Activated naive CD8-positive, alpha-beta T cell treated with anti-CD3 and anti-CD28 coated beads, Interleukin-2, amount 50 U/mL, for 24 hours (primary cell): ENCODE measurements at regions not wholly inside any gene's neighbourhood (a gene's known extent, or its start where the extent isn't known, plus 50 kb on each side); places are given as distances from the start of the nearest gene placed in this dataset.

ENCODE experiments used
- ATAC-seq: fragments of 150-1000 bp; cut with Tn5 transposase; one replicate; pipeline ENCODE4 v1.10.0; 2021
- DNase-seq: peaks from one replicate; pipeline ENCODE4 v3.0.0; 2021
- H3K27ac Mint-ChIP-seq: one replicate; pipeline ENCODE4 v1.8.0; 2021; ENCODE audit warnings: mild to moderate bottlenecking, mixed read lengths
- H3K27me3 Mint-ChIP-seq: one replicate; pipeline ENCODE4 v1.8.0; 2021; ENCODE audit warnings: mixed read lengths
- H3K36me3 Mint-ChIP-seq: one replicate; pipeline ENCODE4 v1.8.0; 2021; ENCODE audit warnings: low read depth, mixed read lengths
- H3K4me1 Mint-ChIP-seq: one replicate; pipeline ENCODE4 v1.8.0; 2021; ENCODE audit warnings: mixed read lengths
- H3K4me3 Mint-ChIP-seq: one replicate; pipeline ENCODE4 v1.8.0; 2021; ENCODE audit warnings: mild to moderate bottlenecking, moderate library complexity, mixed read lengths
- H3K9me3 Mint-ChIP-seq: one replicate; pipeline ENCODE4 v1.8.0; 2021; ENCODE audit warnings: mixed read lengths

DNA sequence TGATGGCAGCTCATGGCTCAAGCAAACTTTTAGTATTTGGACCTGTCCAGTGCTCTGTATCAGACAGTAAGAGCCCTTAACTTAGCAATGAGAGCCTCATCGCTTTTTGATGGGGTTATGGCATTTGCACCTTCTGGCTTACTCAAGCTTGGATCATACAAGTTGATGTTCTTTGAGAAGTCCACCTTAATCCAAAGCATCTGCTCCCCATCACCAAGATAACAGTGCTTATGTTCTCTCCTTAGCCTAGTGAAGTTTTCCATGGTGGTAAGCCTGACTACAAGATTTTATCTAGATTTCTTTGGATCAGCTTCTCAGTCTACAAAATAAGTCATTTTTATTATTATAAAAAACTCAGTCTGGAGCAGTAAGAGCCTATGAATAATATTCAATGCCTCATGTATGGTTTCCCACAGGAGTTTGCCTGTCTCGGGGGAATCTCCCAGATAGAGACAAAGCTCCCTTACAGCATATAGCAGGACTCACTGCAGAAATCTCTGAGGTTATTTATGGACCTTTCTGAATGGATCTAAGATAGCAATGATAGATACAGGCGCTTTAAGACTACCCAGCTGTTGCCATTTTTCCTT is 472.2 kb upstream of the LINC00305 start:
- Mint-ChIP-seq H3K36me3 (no peaks in the 10 kb centered on the region), H3K9me3 (peaks cover 8% of the 10 kb centered on the region), H3K4me3 (no peak overlapping the region), H3K27ac (no peak overlapping the region), H3K27me3 (no peaks in the 10 kb centered on the region), H3K4me1 (no peaks in the 10 kb centered on the region)
- DNase-seq (no peak), ATAC-seq (no peak)

- Mint-ChIP-seq H3K36me3 (no peaks in the 10 kb centered on the region), H3K4me3 (no peak overlapping the region), H3K27ac (no peak overlapping the region), H3K4me1 (no peaks in the 10 kb centered on the region), H3K27me3 (no peaks in the 10 kb centered on the region), H3K9me3 (peaks cover 15% of the 10 kb centered on the region)
- no peak for ATAC-seq
- DNase-seq, result no peak
These were observed 469.5 kb upstream of the LINC00305 start for GRCh38 chr18:64618390-64618789.

DNA sequence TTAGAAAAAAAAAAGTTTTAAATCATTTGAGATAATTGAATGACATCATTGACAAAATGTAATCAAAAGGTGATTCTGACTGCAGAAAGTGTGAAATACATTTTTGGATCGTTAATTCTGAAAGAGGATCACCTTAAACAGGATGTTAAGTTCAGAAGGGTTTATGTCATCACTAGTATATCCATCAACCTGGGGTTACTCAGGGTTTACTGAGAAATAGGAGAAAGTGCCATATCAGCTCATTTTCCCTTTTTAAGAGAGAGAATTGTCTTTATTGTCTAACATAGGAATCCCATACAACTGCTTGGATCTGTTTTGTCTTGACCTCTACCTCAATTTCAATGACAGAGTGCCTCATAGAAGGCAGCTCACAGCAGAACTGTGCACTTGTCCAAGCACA is 466.1 kb upstream of the LINC00305 start:
- no peak overlapping the region for H3K27ac Mint-ChIP-seq
- no peaks in the 10 kb centered on the region for H3K4me1 Mint-ChIP-seq
- peaks cover 10% of the 10 kb centered on the region for H3K9me3 Mint-ChIP-seq
- DNase-seq (no peak), ATAC-seq (no peak)
- no peaks in the 10 kb centered on the region for H3K27me3 Mint-ChIP-seq
- no peak overlapping the region for H3K4me3 Mint-ChIP-seq
- H3K36me3 Mint-ChIP-seq, result no peaks in the 10 kb centered on the region

GRCh38 chr18:64614446-64614845 is 465.6 kb upstream of the LINC00305 start:
- ATAC-seq (no peak), DNase-seq (no peak)
- Mint-ChIP-seq H3K27ac (no peak overlapping the region), H3K4me1 (no peaks in the 10 kb centered on the region), H3K27me3 (no peaks in the 10 kb centered on the region), H3K4me3 (no peak overlapping the region), H3K36me3 (no peaks in the 10 kb centered on the region), H3K9me3 (peaks cover 10% of the 10 kb centered on the region)

- Mint-ChIP-seq H3K4me3 (no peak overlapping the region), H3K9me3 (no peaks in the 10 kb centered on the region), H3K4me1 (no peaks in the 10 kb centered on the region), H3K27me3 (no peaks in the 10 kb centered on the region), H3K27ac (no peak overlapping the region), H3K36me3 (no peaks in the 10 kb centered on the region)
- ATAC-seq (no peak), DNase-seq (no peak)
These were observed 443.4 kb upstream of the LINC00305 start for GRCh38 chr18:64592246-64592645.

- Mint-ChIP-seq H3K36me3 (no peaks in the 10 kb centered on the region), H3K4me3 (no peak overlapping the region), H3K27ac (no peak overlapping the region), H3K4me1 (no peaks in the 10 kb centered on the region), H3K27me3 (no peaks in the 10 kb centered on the region), H3K9me3 (peaks cover 4% of the 10 kb centered on the region)
- no peak for DNase-seq
- no peak for ATAC-seq
These were observed 440.1 kb upstream of the LINC00305 start for GRCh38 chr18:64589000-64589399.

DNA sequence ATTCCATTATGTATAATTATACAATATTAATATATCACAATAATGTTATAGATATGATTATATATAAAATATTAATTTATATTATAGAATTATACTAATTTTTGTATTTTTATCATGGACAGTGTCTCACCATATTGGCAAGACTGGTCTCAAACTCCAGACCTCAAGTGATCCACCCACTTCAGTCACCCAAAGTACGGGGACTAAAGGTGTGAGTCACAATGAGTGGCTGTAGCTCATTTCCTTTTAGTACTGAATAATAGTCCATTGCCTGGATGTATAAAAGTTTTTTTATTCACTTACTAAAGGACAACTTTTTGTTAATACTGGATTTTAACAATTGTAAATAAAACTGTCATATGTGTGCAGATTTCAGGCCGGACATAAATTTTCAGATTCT is 417.6 kb upstream of the LINC00305 start:
- no peak for ATAC-seq
- H3K4me3 Mint-ChIP-seq, result no peak overlapping the region
- H3K27ac Mint-ChIP-seq, result no peak overlapping the region

GRCh38 chr18:64562651-64563050 is 413.8 kb upstream of the LINC00305 start:
- H3K27me3 Mint-ChIP-seq, result no peaks in the 10 kb centered on the region
- ATAC-seq, result no peak
- H3K36me3 Mint-ChIP-seq, result no peaks in the 10 kb centered on the region
- H3K4me1 Mint-ChIP-seq, result no peaks in the 10 kb centered on the region
- no peak overlapping the region for H3K4me3 Mint-ChIP-seq
- DNase-seq, result no peak
- peaks cover 12% of the 10 kb centered on the region for H3K9me3 Mint-ChIP-seq
- H3K27ac Mint-ChIP-seq, result no peak overlapping the region

More for the DNA sequence above, 417.6 kb upstream of the LINC00305 start:
- Mint-ChIP-seq H3K9me3 (peaks cover 12% of the 10 kb centered on the region), H3K4me1 (no peaks in the 10 kb centered on the region), H3K36me3 (no peaks in the 10 kb centered on the region), H3K27me3 (no peaks in the 10 kb centered on the region)
- DNase-seq, result no peak

DNA sequence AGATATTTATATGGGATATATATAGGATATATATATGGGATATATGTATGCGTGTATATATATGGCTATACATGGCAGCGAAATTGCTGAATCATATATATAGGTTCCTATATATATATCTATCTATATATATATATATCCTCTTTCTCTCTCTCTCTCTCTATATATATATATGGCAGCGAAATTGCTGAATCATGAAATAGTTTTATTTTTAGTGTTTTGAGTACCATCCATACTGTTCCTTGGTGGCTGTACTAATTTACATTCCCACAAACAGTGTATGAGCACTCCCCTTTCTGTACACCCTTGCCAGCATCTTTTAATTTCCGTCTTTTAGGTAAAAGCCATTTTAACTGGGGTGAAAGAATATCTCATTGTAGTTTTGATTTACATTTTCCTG is 397.6 kb upstream of the LINC00305 start:
- Mint-ChIP-seq H3K36me3 (no peaks in the 10 kb centered on the region), H3K27ac (no peak overlapping the region), H3K27me3 (no peaks in the 10 kb centered on the region), H3K4me3 (no peak overlapping the region), H3K4me1 (no peaks in the 10 kb centered on the region), H3K9me3 (peaks cover 5% of the 10 kb centered on the region)
- no peak for DNase-seq
- no peak for ATAC-seq

- DNase-seq (no peak), ATAC-seq (no peak)
- Mint-ChIP-seq H3K9me3 (peaks cover 10% of the 10 kb centered on the region), H3K27ac (no peak overlapping the region), H3K36me3 (no peaks in the 10 kb centered on the region), H3K4me1 (no peaks in the 10 kb centered on the region), H3K4me3 (no peak overlapping the region), H3K27me3 (no peaks in the 10 kb centered on the region)
These were observed 391.0 kb upstream of the LINC00305 start for GRCh38 chr18:64539847-64540246.

GRCh38 chr18:64528646-64529045 is 379.8 kb upstream of the LINC00305 start:
- Mint-ChIP-seq H3K27ac (no peak overlapping the region), H3K4me1 (no peaks in the 10 kb centered on the region), H3K4me3 (no peak overlapping the region), H3K27me3 (no peaks in the 10 kb centered on the region), H3K36me3 (no peaks in the 10 kb centered on the region), H3K9me3 (peaks cover 9% of the 10 kb centered on the region)
- no peak for ATAC-seq
- DNase-seq, result no peak

DNA sequence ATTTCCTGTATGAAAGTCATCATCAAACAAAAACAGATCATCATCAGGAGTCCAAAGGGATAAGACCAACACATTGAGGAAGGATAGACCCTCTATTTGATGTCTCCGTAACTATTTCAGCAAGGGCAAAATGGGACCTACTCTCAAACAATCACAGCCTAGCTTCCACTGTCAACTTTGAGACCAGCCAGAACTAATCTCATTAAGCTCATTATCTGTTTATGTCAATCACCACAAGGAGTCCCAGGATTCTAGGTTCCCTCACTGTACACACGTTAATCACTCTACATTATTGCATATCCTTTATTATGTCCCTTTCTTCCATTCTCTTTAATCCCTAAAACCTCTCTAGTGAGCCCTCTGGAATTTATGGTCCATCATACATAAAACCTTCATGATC is 370.3 kb upstream of the LINC00305 start:
- Mint-ChIP-seq H3K27me3 (no peaks in the 10 kb centered on the region), H3K36me3 (no peaks in the 10 kb centered on the region), H3K27ac (no peak overlapping the region), H3K4me1 (no peaks in the 10 kb centered on the region), H3K4me3 (no peak overlapping the region), H3K9me3 (peaks cover 27% of the 10 kb centered on the region)
- ATAC-seq, result no peak
- no peak for DNase-seq

DNA sequence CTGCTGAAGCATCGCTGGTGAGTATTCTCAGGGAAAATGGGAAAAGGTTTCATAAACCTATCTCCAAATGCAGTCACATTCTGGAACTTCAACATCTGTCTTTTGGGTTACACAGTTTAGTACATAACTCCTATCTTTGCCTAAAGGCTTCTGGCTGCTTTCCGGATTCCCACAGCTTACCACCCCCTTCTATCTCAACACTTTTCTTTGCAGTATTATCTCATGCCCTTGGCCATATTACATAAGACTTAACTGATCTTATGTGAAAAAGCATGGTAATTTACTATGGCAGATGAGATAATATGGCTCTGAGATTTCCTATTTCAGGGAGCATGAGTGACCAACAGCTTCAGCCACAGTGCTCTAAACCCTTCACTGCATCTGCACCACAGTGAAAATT is 369.3 kb upstream of the LINC00305 start:
- Mint-ChIP-seq H3K27ac (no peak overlapping the region), H3K9me3 (peaks cover 18% of the 10 kb centered on the region), H3K27me3 (no peaks in the 10 kb centered on the region), H3K36me3 (no peaks in the 10 kb centered on the region), H3K4me1 (no peaks in the 10 kb centered on the region), H3K4me3 (no peak overlapping the region)
- DNase-seq (no peak), ATAC-seq (no peak)

DNA sequence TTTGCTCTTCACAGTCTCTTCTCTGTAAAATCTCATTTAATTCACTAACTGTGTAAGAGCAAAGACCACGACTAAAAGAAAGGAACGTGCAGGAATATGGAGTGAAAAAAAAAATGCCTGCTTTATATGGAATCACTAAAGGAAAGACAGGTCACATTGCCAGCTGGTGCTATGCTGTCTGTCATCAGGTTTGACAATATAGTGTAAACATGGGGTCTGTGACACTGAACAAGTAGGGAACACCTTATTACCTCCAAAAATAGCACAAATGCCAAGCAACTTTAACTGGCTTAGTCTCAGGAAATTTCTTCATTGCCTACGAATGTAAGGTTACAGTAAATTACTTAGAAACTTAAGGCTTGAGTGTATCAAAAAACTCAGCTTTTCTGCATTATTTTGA is 364.5 kb upstream of the LINC00305 start:
- Mint-ChIP-seq H3K36me3 (no peaks in the 10 kb centered on the region), H3K4me1 (no peaks in the 10 kb centered on the region), H3K4me3 (no peak overlapping the region), H3K27me3 (no peaks in the 10 kb centered on the region), H3K9me3 (peaks cover 4% of the 10 kb centered on the region), H3K27ac (no peak overlapping the region)
- no peak for DNase-seq
- ATAC-seq, result no peak

- Mint-ChIP-seq H3K27me3 (no peaks in the 10 kb centered on the region), H3K4me1 (no peaks in the 10 kb centered on the region), H3K9me3 (peaks cover 4% of the 10 kb centered on the region), H3K36me3 (no peaks in the 10 kb centered on the region), H3K4me3 (no peak overlapping the region), H3K27ac (no peak overlapping the region)
- ATAC-seq, result no peak
- no peak for DNase-seq
These were observed 341.3 kb upstream of the LINC00305 start for GRCh38 chr18:64490207-64490606.

- H3K27me3 Mint-ChIP-seq, result no peaks in the 10 kb centered on the region
- peaks cover 10% of the 10 kb centered on the region for H3K9me3 Mint-ChIP-seq
- H3K4me3 Mint-ChIP-seq, result no peak overlapping the region
- H3K4me1 Mint-ChIP-seq, result no peaks in the 10 kb centered on the region
- no peaks in the 10 kb centered on the region for H3K36me3 Mint-ChIP-seq
- no peak overlapping the region for H3K27ac Mint-ChIP-seq
- DNase-seq (no peak), ATAC-seq (no peak)
These were observed 339.8 kb upstream of the LINC00305 start for GRCh38 chr18:64488698-64489097.
